Thymus (tissue), 11 donors: ENCODE measurements at regions not wholly inside any gene's neighbourhood (a gene's known extent, or its start where the extent isn't known, plus 50 kb on each side); places are given as distances from the start of the nearest gene placed in this dataset.

Source experiments
- DNase-seq, 9 donors: peaks; one replicate each; pipeline ENCODE4 v3.0.0-alpha.2; 2013; ENCODE audit warnings: low spot score in 9 of 9, low read depth in 6 of 9, missing footprints in 1 of 9
- H3K27ac ChIP-seq, 2 donors: one replicate each; pipeline ENCODE4 v1.5.1; 2013; ENCODE audit warnings: control low read depth in 1 of 2, low read depth in 1 of 2, low read length in 1 of 2, mild to moderate bottlenecking in 1 of 2, moderate library complexity in 1 of 2
- H3K27me3 ChIP-seq, 2 donors: one replicate each; pipeline ENCODE4 v1.5.1; 2013; ENCODE audit warnings: low read length in 1 of 2; ENCODE audit not compliant: control insufficient read depth in 2 of 2, insufficient read depth in 1 of 2
- H3K36me3 ChIP-seq, 2 donors: one replicate each; pipeline ENCODE4 v1.5.1; 2013; ENCODE audit warnings: low read length in 1 of 2, mild to moderate bottlenecking in 1 of 2, moderate library complexity in 1 of 2; ENCODE audit not compliant: control insufficient read depth in 2 of 2, insufficient read depth in 2 of 2
- H3K4me1 ChIP-seq, 2 donors: one replicate each; pipeline ENCODE4 v1.5.1; 2013; ENCODE audit warnings: low read length in 2 of 2; ENCODE audit not compliant: control insufficient read depth in 2 of 2, insufficient read depth in 2 of 2
- H3K4me3 ChIP-seq, 2 donors: one replicate each; pipeline ENCODE4 v1.5.1; 2013; ENCODE audit warnings: low read length in 2 of 2, control low read depth in 1 of 2, mild to moderate bottlenecking in 1 of 2
- H3K9me3 ChIP-seq, 2 donors: one replicate each; pipeline ENCODE4 v1.5.1; 2013; ENCODE audit warnings: low read length in 1 of 2, mild to moderate bottlenecking in 1 of 2; ENCODE audit not compliant: control insufficient read depth in 2 of 2, insufficient read depth in 1 of 2
- WGBS: extraction: QIAGEN DNeasy Blood & Tissue Kit; methylation state at CpG from one replicate; pipeline ENCODE4 v1.1.7; 2013; 5-methylcytosine and 5-hydroxymethylcytosine counted together
- donor health status: healthy.

DNA sequence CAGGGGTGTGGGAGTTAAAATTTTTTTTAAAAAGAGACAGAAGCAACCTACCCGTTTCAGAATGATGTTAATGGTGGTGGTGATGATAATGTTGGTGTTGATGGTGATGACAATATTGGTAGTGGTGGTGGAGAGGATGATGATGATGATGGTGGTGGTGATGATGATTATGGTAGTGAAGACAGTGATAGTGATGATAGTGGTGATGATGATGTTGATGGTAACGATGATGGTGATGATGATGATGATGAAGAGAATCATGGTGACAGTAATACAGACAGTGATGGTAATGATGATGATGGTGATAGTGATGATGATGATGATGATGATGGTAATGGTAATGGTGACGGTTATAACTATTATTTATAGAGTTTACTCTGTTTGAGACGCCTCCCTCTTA lies 117.6 kb downstream of the ICE1 start:
- Histone ChIP-seq H3K9me3 (no peaks in the 10 kb centered on the region), H3K27ac (no peak overlapping the region)
- 68% methylated on average over 4 of the region's 4 CpGs for WGBS

More for the DNA sequence above, 117.6 kb downstream of the ICE1 start:
- Histone ChIP-seq H3K4me3 (no peak overlapping the region), H3K4me1 (no peaks in the 10 kb centered on the region), H3K27me3 (no peaks in the 10 kb centered on the region), H3K36me3 (no peaks in the 10 kb centered on the region)
- DNase-seq: no peak
